Epithelial cell of esophagus (primary cell): ENCODE measurements at regions not wholly inside any gene's neighbourhood (a gene's known extent, or its start where the extent isn't known, plus 50 kb on each side); places are given as distances from the start of the nearest gene placed in this dataset.

ENCODE experiments used
- DNase-seq: peaks from one replicate; pipeline ENCODE4 v3.0.0; 2010; ENCODE audit warnings: low read depth
- H3K4me3 ChIP-seq: 2 replicates; pipeline ENCODE4 v1.5.1; 2011; ENCODE audit warnings: mild to moderate bottlenecking, low read length, control low read depth
- CTCF ChIP-seq: IDR thresholded peaks from 2 replicates; pipeline ENCODE4 v1.5.1; 2011; ENCODE audit warnings: low read depth, mild to moderate bottlenecking, low read length, control low read depth, inconsistent platforms; ENCODE audit not compliant: insufficient read depth; ENCODE audit errors: missing control alignments

- no peak for TF ChIP-seq CTCF
- H3K4me3 ChIP-seq, result no peak overlapping the region
- DNase-seq, result no peak
Measured at GRCh38 chr3:81439108-81439507, 322.3 kb downstream of the GBE1 start.

- no peak overlapping the region for H3K4me3 ChIP-seq
- DNase-seq, result no peak
- no peak for TF ChIP-seq CTCF
Measured at GRCh38 chr3:81437683-81438082, 323.8 kb downstream of the GBE1 start.

DNA sequence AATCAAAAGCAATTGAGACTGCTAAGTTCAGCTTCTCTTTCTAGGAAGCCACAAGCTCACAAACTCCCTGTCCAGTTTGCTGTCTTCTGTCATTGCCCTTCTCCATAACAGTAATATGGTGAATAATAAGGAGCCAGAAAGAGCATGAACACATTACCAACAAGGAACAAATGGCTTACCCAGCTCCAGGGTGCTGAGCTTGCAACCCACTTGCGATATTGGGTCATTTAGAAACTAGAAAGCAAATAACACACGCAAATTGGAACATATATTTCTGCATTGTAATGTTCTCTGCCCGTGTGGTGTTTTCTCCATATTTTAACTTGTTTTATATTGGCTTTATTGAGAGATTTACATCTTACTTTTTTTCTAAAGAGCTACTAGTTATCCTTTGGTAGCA lies 325.3 kb downstream of the GBE1 start:
- no peak for TF ChIP-seq CTCF
- H3K4me3 ChIP-seq, result no peak overlapping the region
- DNase-seq, result no peak

GRCh38 chr3:81435050-81435449 lies 326.4 kb downstream of the GBE1 start:
- DNase-seq, result no peak
- no peak overlapping the region for H3K4me3 ChIP-seq
- no peak for TF ChIP-seq CTCF

DNA sequence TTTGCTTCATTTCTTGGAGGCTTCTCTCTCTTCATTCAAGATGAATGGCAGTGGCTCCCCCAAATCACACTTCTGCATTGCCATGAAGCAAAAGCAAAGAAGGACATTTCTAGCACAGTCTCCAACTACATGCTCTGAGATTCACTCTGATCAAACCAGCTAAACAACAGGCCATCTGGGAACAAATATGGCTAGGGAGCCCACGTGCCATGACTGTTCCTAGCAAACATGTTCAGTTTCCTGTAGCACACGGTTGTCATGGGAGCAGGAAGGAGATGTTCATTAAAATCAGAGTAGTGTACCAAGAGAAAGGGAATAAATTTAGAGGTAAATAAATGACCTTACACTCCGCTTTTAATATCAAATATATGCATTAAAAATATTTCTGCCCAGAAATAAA lies 327.3 kb downstream of the GBE1 start:
- DNase-seq, result no peak
- no peak for TF ChIP-seq CTCF
- H3K4me3 ChIP-seq, result no peak overlapping the region

DNA sequence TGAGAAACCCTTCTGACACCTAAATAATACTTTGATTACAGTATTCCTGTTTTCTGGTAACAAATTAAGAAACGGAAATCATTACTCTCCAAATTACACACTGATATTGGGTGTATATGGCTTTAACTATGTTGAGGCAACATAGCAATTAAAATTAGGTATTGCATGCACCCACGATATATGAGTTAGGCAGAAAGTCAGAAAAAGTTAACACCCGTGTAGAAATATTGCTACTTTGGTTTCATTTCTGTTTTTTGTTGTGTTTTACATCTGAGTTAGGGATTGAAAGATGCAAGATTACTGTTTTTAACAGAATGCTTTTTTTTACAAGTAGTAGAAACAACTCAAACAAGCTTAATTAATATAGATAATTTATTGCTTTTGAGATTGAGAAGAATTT lies 327.8 kb downstream of the GBE1 start:
- H3K4me3 ChIP-seq, result no peak overlapping the region
- no peak for TF ChIP-seq CTCF
- DNase-seq, result no peak

GRCh38 chr3:81432456-81432855 lies 329.0 kb downstream of the GBE1 start:
- no peak overlapping the region for H3K4me3 ChIP-seq
- no peak for TF ChIP-seq CTCF
- DNase-seq, result no peak
